ENCODE measurements at regions not wholly inside any gene's neighbourhood (a gene's known extent, or its start where the extent isn't known, plus 50 kb on each side); places are given as distances from the start of the nearest gene placed in this dataset.
A peak's percentile ranks its signal among the peaks of the same experiment; 100 is the strongest.

- FAIRE-seq (no peak), DNase-seq (ENCODE audit: insufficient read length, low spot score) (no peak)
These were observed 95.1 kb downstream of the FASLG start for GRCh38 chr1:172753964-172754363.

GRCh38 chr1:172754609-172755008, 95.7 kb downstream of the FASLG start:
- DNase-seq (ENCODE audit: insufficient read length, low spot score) (no peak), FAIRE-seq (no peak)

GRCh38 chr1:172755099-172755498, 96.2 kb downstream of the FASLG start:
- DNase-seq (ENCODE audit: insufficient read length, low spot score) (no peak), FAIRE-seq (no peak)

- no peak for FAIRE-seq
- DNase-seq (ENCODE audit: insufficient read length, low spot score), result no peak
These were observed 97.1 kb downstream of the FASLG start for GRCh38 chr1:172756024-172756423.

GRCh38 chr1:172758259-172758658, 99.4 kb downstream of the FASLG start:
- FAIRE-seq (no peak), DNase-seq (ENCODE audit: insufficient read length, low spot score) (no peak)

GRCh38 chr1:172760121-172760520, 101.2 kb downstream of the FASLG start:
- no peak for DNase-seq (ENCODE audit: insufficient read length, low spot score)
- no peak for FAIRE-seq

- DNase-seq (ENCODE audit: insufficient read length, low spot score) (peak; percentile 47), FAIRE-seq (no peak)
These were observed 102.9 kb downstream of the FASLG start for GRCh38 chr1:172761581-172762486.

- no peak for DNase-seq (ENCODE audit: insufficient read length, low spot score)
- no peak for FAIRE-seq
These were observed 104.2 kb downstream of the FASLG start for GRCh38 chr1:172763057-172763456.

GRCh38 chr1:172764378-172764777, 105.5 kb downstream of the FASLG start:
- FAIRE-seq, result no peak
- DNase-seq (ENCODE audit: insufficient read length, low spot score), result no peak

- DNase-seq (ENCODE audit: insufficient read length, low spot score), result no peak
- no peak for FAIRE-seq
These were observed 107.6 kb downstream of the FASLG start for GRCh38 chr1:172766462-172766861.

- no peak for FAIRE-seq
- DNase-seq (ENCODE audit: insufficient read length, low spot score), result no peak
These were observed 111.2 kb downstream of the FASLG start for GRCh38 chr1:172770071-172770470.

GRCh38 chr1:172774561-172774960, 115.7 kb downstream of the FASLG start:
- DNase-seq (ENCODE audit: insufficient read length, low spot score) (no peak), FAIRE-seq (no peak)

GRCh38 chr1:172775606-172776005, 116.7 kb downstream of the FASLG start:
- FAIRE-seq (no peak), DNase-seq (ENCODE audit: insufficient read length, low spot score) (no peak)

GRCh38 chr1:172776071-172776470, 117.2 kb downstream of the FASLG start:
- DNase-seq (ENCODE audit: insufficient read length, low spot score) (peak; percentile 3), FAIRE-seq (no peak)

GRCh38 chr1:172777767-172778166, 118.9 kb downstream of the FASLG start:
- DNase-seq (ENCODE audit: insufficient read length, low spot score) (no peak), FAIRE-seq (no peak)

GRCh38 chr1:172778456-172779455, 119.9 kb downstream of the FASLG start:
- peak; percentile 4 for DNase-seq (ENCODE audit: insufficient read length, low spot score)
- FAIRE-seq, result no peak

GRCh38 chr1:172779491-172779890, 120.6 kb downstream of the FASLG start:
- DNase-seq (ENCODE audit: insufficient read length, low spot score) (no peak), FAIRE-seq (no peak)

- FAIRE-seq, result no peak
- DNase-seq (ENCODE audit: insufficient read length, low spot score), result no peak
These were observed 122.7 kb downstream of the FASLG start for GRCh38 chr1:172781513-172782140.

- no peak for DNase-seq (ENCODE audit: insufficient read length, low spot score)
- no peak for FAIRE-seq
These were observed 130.9 kb downstream of the FASLG start for GRCh38 chr1:172789840-172790239.

GRCh38 chr1:172790245-172790644, 131.3 kb downstream of the FASLG start:
- FAIRE-seq, result no peak
- no peak for DNase-seq (ENCODE audit: insufficient read length, low spot score)

GRCh38 chr1:172793823-172794222, 134.9 kb downstream of the FASLG start:
- no peak for FAIRE-seq
- no peak for DNase-seq (ENCODE audit: insufficient read length, low spot score)
